SK-MEL-5 (cell line): ENCODE measurements at regions not wholly inside any gene's neighbourhood (a gene's known extent, or its start where the extent isn't known, plus 50 kb on each side); places are given as distances from the start of the nearest gene placed in this dataset.
A peak's percentile ranks its signal among the peaks of the same experiment; 100 is the strongest.

Experiments used
- DNase-seq: peaks from one replicate; pipeline ENCODE4 v3.0.0-alpha.2; 2016; ENCODE audit warnings: low read depth, low spot score
- in situ Hi-C: cut with HindIII; loops from 2 replicates; pipeline ENCODE4 v1.10.0; 2016; ENCODE audit warnings: low sequenced_read_pairs, high pct_unique_total_duplicates, low pct_unique_long_range_greater_than_20kb

DNA sequence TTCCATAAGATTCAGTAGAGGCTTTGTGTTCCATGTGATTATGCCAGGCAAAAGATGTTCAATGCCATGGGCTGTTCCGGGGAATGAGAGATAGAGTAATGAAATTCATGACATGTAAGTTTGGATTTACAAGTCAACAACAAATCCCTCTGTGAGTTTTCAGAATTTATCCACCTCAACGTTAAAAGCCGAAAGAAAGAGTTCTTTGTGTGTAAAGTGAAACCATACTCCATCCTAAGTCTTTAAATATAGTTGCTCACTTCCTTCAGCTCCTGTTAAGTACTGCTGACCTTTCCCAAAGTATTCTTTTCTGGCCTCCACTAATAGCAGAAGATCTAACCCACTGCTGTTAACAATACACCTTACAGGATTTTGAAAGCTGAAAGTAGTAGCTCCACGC, 190.0 kb downstream of the TMX1 start:
- in situ Hi-C loops: no loop called here
- peak; percentile 96 for DNase-seq

DNA sequence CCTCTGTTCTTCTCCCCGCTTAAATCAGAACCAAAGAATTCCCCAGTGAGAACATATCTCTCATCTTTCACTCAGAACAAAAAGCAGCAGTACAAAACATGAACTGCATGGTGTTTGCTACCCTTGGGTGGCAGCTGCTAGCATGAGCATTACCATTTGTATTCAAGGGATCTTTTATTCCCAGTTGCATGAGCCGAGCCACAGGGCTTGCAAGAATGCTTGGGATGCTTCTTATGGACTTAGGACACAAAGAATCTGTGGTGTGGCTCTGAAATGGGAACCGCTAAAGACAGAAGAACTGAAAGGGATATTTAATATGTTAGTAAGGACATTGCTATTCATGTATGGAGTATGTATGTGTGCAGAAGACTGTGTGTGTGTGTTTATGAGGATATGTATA, 190.6 kb downstream of the TMX1 start:
- peak; percentile 95 for DNase-seq

DNA sequence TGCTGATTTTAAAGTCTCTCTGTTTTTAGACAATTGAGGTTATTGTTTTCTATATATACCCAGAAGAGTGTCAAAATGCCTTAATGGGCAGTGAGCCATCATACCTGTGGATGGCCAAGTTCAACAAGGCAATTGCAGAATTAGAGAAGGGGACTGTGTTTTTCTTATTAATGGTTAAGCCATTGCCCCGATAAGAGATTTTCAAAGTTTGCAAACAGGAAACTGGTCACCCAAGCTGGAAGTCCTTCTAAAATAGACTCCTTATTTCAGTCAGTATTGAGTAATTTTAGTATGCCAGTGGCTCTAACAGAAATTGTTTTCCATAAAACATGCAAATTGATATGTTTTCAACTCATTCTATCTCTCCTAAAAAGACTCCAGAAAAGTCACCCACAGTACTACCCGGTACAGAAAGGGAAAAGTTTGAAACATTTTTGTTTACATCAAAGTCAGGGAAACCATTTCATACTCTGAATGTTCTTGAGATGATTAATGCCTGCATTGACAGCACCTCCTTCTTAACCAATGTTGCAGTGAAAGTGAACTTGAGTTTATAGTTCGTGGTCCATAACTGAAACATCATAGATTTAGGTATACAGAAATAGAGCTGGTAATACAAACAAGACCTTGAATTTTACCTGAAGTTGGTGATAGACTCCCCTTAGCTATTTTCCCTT, 191.1 kb downstream of the TMX1 start:
- DNase-seq: no peak
- in situ Hi-C loops: no loop called here

More for the DNA sequence above, 190.6 kb downstream of the TMX1 start:
- in situ Hi-C loops: no loop called here

DNA sequence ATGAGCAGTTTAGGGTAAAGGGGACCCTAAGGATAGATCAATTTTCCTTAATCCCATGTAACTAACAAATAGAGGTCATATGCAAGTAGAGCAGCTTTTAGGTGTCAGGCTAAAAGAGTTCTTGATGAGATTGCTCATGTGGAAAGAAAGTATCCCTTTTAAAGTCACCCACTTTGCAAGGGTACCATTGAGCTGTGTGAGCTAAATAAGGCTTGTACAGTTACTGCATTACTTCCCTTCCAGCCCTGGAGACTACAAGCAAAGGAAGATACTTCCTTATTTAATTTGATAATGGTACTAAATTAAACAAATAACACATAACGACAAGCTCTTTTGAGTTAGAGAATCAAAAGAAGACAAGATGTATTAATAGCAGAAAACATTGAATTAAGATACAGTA, 191.7 kb downstream of the TMX1 start:
- in situ Hi-C loops: no loop called here
- DNase-seq: no peak

DNA sequence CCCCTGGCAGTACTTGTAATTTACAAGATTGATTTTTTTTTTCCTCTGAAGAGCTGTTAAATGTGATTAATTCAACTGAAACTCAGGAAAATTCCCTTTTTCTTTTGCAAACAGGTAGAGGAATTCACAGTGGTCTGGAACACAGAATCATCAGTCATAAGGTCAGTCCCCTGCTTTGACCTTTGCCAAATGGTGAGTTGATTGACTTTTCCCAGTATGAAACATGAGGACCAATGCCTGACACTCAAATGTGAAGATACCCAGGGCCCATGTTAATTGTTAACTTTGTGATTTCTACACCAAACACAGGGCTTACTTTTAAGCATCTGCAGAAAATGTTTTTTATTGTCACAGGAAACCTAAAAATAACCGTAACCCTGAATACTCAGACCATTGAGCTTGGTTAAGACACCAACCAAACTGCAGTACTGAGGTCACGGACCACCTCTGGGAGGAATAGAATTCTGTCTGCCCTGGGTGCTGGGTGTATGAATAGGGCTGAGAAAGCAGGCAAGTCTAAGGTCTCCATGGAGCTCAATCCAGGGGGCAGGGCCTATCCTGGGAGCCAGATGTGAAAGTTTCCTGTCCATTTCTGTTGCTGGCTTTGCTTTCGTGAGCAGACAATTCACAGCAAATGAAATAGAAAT, 192.4 kb downstream of the TMX1 start:
- DNase-seq: no peak
- in situ Hi-C loops: no loop called here

DNA sequence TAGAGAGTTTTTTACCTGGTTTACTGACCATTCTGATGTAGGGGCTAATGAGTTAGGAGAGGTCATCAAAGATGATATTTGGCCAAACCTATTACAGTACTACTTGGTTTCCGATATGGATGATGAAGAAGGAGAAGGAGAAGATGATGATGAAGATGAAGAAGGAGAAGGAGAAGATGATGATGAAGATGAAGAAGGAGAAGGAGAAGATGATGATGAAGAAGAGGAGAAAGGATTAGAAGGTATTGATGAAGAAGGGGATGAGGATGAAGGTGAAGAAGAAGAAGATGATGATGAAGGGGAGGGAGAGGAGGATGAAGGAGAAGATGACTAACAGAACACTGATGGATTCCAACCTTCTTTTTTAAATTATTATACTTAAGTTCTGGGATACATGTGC, 196.6 kb downstream of the TMX1 start:
- DNase-seq: no peak
- in situ Hi-C loops: no loop called here

DNA sequence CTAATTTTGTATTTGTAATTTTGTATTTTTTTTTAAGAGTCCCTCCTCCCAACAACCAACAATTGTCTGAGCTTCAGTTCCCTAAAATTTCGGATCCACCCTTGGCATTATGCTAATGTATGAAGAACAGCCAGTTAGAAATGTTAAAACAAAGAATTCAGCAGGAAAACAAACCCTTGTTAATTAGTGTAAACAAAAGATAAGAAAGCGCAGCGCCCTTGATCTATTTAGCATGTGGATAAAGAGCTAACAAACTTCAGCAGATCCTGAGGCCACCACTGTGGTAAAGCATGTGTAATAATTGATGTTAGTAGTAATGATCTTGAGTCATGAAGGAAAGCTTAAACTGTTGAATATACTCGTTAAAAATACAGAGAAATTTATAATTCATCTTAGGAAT, 199.8 kb downstream of the TMX1 start:
- in situ Hi-C loops: no loop called here
- no peak for DNase-seq

DNA sequence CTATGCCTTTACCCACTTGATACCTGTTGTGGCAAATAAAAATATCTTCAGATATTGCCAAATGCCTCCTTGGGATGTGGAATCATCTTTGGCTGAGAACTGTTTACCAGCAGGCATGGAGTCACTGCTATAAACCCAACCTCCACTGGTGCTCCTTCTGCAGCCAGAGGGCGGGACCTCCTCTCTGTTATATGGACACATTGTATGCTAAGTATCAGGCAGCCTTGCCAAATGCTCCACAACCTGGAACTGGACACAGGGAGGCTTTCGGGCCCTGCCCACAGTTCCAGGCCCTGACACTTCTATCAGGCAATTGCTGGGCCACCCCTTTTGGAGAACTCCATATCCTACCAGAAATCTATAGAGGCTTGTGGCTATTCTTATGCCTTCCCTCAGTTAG, 201.0 kb downstream of the TMX1 start:
- in situ Hi-C loops: no loop called here

DNA sequence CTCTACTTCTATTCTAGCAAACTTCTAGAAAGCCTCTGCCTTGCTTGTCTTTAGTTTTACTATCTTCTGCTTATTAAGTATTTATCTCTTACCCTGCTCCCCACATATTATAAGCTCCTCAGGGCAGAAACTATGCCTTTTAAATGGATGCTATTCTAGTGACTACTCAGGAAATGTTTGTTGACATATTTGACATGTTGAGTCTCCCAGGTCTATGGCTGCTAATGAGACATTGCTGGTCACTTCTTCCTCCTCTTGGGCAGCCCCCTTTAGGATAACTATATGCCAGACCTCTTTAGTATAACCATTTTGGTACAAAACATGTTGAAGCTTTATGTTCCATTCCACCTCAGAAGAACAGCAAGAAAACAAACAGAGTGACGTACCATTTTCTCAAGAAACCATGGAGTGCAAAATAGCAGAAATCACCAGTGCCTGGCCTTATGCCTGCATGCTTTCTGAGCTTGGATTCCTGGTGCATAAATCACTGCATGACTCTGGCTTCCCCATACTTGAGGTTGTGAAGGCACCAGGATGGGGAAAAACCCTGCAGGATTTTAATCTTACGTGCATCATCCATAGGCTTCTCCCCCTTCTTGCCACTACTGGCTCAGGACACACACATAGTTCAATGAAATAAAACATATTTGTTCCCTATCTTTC, 202.6 kb downstream of the TMX1 start:
- in situ Hi-C loops: no loop called here
- DNase-seq: no peak

More for the DNA sequence above, 201.0 kb downstream of the TMX1 start:
- DNase-seq: no peak

DNA sequence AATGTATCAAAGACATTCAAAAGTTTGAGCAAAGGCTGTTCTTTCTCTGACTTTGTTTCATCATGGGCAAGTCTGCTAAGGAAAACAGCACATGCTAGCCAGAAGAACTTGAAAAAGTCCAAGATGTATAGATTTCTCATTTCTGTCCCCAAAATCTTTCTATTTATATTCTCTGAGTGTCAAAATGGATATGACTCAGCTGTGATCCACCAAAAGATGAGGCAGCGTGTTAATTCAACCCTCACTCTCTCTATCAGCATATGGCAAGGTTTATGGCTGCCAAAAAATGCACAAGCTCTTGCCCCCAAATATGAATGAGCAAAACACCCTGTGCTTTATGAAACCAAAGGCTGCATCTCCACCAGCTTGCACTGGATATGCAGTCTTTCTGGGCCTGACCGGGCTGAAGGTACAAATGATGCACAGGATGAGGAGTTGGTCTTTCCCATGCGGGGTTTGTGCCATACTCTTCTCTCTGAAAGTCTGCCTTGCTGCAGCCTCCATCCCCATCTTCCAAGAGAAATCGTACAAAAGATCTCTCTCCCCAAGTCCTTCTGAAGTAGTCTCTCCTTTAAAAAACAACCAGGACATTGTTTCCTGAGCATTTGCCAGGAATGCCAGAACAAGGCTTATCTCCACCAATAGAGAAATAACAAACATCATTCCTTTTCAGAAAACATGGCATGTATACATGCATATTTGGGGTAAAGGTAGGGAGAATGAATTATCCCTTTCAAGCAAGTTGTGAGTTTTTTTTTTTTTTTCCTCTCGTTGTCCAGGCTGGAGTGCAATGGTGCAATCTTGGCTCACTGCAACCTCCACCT, 203.4 kb downstream of the TMX1 start:
- in situ Hi-C loops: no loop called here
- DNase-seq: no peak

DNA sequence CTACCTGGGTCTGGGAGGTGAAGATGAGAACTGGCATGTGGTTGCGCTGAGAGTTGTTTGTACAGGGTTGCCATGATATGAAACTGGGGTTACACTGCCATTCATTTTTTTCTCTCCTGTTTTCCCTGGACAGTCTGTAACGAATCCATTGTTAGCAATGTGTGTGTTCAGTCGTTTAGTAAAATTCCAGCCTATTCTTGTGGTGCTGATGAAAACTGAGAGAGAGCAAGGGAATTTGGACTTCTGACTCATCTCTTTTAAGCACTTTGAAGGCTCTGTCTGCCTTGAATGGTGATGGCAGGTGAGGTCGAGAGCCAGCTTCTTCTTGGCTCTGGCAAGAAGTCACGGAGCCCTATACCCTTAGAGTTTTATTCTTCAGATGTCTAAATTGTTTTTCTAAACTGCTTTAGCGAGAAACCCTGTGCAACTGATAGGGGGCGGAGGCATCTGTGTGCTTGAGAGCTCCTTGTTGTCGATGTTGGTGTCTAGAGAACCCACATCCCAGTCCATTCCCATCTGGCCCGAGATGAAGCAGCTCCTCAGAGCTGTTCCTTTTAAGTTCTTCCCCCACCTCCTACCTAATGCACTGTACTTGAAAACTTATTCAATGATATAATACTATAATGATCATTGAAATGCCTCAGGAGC, 204.4 kb downstream of the TMX1 start:
- DNase-seq: no peak
- in situ Hi-C loops: no loop called here

DNA sequence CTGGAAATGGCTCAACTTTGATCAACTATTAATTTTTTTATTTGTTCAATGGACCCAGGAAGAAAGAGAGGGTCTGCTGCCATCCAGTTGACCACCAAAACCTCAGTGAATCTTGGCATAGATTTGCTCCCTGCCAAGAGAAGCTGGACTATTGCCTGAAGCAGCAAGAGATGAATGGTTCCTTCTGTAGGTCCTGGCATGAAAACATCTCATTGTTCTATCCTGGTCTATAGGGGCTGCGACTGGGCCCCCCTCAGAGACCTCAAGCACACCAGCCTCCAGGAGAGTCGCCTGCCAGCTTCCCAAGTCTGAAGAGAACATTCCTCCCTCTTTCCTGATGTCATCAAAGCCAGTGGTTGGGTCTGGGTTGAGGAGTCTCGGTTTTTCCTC, 204.9 kb downstream of the TMX1 start:
- in situ Hi-C loops: no loop called here
- DNase-seq: peak; percentile 84

DNA sequence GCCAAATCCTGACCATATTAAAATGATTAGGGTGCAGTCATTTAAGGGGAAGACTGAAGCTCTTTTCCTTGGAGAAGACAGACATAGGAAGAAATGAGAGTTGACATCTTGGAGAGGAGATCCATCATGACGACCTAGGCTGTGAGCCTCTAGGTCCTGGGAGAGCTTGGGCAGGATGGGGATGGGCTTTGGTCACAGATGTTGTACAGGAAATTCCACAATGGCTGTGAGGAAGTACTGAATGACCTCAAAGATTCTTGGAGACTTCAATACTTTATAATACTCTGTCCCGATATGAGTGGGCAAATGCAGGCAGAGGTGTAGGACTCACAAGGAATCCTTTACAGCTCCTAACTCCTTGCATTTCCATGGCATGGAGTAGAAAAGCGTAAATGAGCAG, 204.9 kb upstream of the FRMD6 start:
- in situ Hi-C loops: no loop called here
- DNase-seq: no peak

DNA sequence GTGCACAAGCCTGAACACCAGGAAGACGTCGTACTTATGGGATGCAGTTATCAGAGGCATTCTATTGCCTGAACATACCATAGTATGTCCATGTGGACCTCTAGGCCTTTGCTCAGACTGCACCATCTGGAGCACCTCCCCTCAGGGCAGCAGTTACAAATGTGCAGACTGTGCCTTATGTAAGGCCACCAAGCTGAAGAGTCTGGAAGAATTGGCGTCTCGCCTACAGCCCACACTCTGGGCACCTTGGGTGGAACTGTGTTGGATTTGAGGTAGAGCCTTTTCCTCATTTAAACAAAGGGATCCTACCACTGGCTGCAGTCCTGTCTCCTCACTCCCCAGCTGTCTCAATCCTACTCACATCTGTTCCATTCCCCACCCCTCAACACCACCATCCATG, 204.3 kb upstream of the FRMD6 start:
- in situ Hi-C loops: no loop called here
- DNase-seq: no peak

DNA sequence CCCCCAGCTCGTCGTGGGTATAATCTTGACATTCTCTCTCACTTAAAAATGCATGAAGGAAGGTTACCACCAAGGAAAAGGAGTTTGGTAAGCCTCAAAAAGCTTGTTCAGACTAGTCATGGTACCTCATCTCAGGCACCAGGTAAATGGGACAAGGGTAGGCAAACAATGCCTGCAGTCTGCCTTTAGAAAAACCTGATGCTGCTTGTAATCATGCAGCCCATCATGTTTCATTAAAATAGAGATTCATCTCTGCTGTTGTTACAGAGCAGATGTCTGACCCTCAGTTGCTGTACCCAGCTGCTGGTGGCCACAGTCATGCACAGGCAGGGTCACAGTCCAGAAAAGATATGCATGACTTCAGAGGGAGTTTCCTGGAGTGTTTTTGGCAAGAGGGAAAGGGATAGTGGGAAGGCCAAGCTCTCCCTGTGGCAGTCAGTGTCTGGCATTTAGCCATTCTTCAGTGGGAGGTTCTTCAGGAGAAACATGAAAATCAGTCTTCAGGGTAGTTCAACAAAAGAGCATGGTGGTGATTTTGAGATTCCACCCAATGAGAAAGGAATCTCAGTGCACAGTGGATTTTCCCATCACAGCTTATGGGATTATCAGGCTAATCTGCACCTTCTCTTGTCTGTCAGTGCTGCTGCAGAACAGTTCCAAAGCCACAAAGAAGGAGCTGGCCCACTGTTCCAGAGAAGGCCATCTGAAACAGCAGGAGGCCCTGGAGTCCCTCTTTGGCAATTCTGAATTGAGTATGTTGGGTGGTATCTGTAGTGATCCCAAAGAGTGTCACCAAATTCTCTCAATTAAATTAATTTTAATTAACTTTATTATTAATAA, 202.7 kb upstream of the FRMD6 start:
- DNase-seq: no peak
- in situ Hi-C loops: no loop called here

DNA sequence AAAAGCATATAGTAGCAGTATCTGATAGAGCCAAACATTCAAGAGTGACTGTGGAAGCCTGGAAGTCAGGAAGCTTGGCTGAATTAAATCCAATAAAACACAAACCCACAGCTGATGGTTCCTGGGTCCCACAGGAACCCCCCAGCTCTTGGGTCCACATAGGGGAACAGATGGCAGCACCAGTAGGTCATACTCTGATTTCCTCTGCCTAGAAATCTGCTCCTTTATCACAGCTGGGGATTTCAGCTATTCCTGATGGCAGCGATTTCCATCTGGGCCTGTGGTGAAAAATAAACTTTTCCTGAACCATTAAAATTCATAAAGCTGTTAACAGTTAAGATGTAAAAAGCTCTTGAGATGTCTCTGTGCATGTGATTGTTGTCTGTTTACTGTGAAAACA, 202.0 kb upstream of the FRMD6 start:
- in situ Hi-C loops: no loop called here
- DNase-seq: no peak

DNA sequence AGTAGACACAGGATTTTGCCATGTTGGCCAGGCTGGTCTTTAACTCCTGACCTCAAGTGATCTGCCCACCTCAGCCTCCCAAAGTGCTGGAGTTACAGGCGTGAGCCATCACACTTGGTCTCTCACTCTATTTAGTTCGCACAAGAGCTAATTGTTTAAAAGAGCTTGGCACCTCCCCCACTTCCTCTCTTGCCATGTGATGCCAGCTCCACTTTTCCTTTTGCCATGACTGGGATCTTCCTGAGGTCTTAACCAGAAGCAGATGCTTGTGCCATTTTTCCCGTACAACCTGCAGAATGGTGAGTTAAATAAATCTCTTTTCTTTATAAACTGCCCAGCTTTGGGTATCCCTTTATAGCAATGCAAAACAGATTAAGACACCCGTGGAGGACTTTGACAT, 200.1 kb upstream of the FRMD6 start:
- peak; percentile 70 for DNase-seq
- in situ Hi-C loops: no loop called here
